Right lobe of liver (tissue), 6 donors: ENCODE measurements at regions not wholly inside any gene's neighbourhood (a gene's known extent, or its start where the extent isn't known, plus 50 kb on each side); places are given as distances from the start of the nearest gene placed in this dataset.
A peak's percentile ranks its signal among the peaks of the same experiment; 100 is the strongest.

Source experiments
- ATAC-seq, 4 donors: fragments of 200-7000 bp; cut with Tn5 transposase; one replicate each; pipeline ENCODE4 v1.9.1; 2020; ENCODE audit warnings: mild to moderate bottlenecking in 4 of 4, moderate library complexity in 4 of 4
- DNase-seq, 3 donors: peaks; one replicate each; pipeline ENCODE4 v3.0.0-alpha.2; 2020
- H3K27ac ChIP-seq, 3 donors: fragments of 200-600 bp; one replicate each; pipeline ENCODE4 v1.8.0; 2022
- H3K27me3 ChIP-seq, 2 donors: fragments of 200-600 bp; one replicate each; pipeline ENCODE4 v1.8.0; 2022
- H3K36me3 ChIP-seq, 4 donors: fragments of 200-600 bp; sonication (generic) in 1 of 4; one replicate each; pipeline versions ENCODE4 v1.5.1 to v1.8.0; 2017 to 2022; ENCODE audit warnings: control low read depth in 1 of 4
- H3K4me1 ChIP-seq, 4 donors: fragments of 200-600 bp; sonication (generic) in 1 of 4; one replicate each; pipeline versions ENCODE4 v1.5.1 to v1.8.0; 2017 to 2022; ENCODE audit warnings: control low read depth in 1 of 4
- H3K4me3 ChIP-seq, 3 donors: fragments of 200-600 bp; one replicate each; pipeline ENCODE4 v1.8.0; 2022
- H3K9me3 ChIP-seq, 4 donors: fragments of 200-600 bp; sonication (generic) in 1 of 4; one replicate each; pipeline versions ENCODE4 v1.5.1 to v1.8.0; 2017 to 2022; ENCODE audit warnings: control low read depth in 1 of 4
- POLR2A ChIP-seq: fragments of 450-650 bp; IDR thresholded peaks from one replicate; pipeline ENCODE4 v1.6.1; 2017; ENCODE audit warnings: antibody characterized with exemption, mild to moderate bottlenecking
- WGBS: methylation state at CpG from one replicate; pipeline ENCODE4 v1.1.6; 2018; ENCODE audit warnings: low coverage, low lambda C conversion rate; ENCODE audit not compliant: insufficient coverage; ENCODE audit errors: missing lambda C conversion rate; 5-methylcytosine and 5-hydroxymethylcytosine counted together
- intact Hi-C, 2 donors: fragments of 100-400 bp; cut with DNase I; formaldehyde crosslinking; loops; one replicate each; pipeline versions ENCODE4 v1.11.2 to v1.14.1; 2022
- TF ChIP-seq, protein P1 (sequence below), 4 donors: fragments of 200-600 bp in 3 of 4; fragments of 450-650 bp in 1 of 4; IDR thresholded peaks; one replicate each; pipeline versions ENCODE4 v1.5.1 to v1.8.0; 2016 to 2022; ENCODE audit warnings: antibody characterized with exemption in 4 of 4, mild to moderate bottlenecking in 2 of 4
- donor health status: DM: no; HTN: yes; CAD: no.
- donor health status: DM: no; HTN: no; CAD: no.
- donor health status: DM: no; HTN: no; CAD: no.
- donor health status: DM: no; HTN: yes; CAD: no.
- donor health status: DM: no; HTN: yes; CAD: no.

DNA sequence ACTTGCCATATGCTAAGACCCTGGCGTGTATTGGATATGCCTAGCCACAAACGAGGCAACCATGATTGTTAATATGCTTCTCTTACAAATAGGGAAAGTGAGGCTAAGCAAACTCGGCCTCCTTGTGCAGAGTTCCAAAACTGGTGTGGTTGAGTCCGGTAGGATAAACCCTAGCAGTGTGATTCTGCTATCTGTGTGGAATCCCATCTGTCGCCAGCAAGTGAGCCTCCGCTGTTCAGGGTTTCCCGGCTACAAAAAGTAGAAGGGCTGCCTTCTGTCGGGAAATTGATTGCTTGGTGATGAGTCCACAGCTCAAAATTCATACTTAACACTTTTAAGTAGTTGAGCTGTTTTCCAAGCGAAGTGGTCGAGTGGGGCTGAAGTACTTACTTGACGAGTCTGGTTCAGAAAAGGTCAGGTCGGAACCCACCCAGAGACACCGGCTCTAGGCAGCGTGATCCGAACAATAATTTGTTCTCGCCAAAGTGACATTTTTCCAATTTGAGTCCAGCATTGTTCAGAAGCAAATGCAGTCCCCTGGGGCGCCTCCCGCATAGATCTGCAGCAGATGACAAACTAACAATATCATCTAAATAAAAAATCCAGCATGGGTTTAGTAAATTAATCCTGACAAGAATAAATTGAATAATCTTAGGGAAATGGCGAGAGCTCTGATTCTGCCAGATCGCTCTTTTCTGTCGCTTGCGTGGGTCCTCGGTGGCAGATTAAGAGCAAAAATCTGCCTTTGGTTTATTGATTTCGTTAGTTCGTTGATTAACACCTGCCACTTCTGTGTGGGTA lies 686.7 kb upstream of the RBFOX1 start:
- intact Hi-C loops = no loop called here
- ATAC-seq (no peak), DNase-seq (no peak)
- H3K9me3 ChIP-seq = no peaks in the 10 kb centered on the region
- TF ChIP-seq, protein P1, sequence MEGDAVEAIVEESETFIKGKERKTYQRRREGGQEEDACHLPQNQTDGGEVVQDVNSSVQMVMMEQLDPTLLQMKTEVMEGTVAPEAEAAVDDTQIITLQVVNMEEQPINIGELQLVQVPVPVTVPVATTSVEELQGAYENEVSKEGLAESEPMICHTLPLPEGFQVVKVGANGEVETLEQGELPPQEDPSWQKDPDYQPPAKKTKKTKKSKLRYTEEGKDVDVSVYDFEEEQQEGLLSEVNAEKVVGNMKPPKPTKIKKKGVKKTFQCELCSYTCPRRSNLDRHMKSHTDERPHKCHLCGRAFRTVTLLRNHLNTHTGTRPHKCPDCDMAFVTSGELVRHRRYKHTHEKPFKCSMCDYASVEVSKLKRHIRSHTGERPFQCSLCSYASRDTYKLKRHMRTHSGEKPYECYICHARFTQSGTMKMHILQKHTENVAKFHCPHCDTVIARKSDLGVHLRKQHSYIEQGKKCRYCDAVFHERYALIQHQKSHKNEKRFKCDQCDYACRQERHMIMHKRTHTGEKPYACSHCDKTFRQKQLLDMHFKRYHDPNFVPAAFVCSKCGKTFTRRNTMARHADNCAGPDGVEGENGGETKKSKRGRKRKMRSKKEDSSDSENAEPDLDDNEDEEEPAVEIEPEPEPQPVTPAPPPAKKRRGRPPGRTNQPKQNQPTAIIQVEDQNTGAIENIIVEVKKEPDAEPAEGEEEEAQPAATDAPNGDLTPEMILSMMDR (IDR thresholded peaks at IDR 0.05) = no peak
- TF ChIP-seq POLR2A = no peak
- H3K27me3 ChIP-seq = no peaks in the 10 kb centered on the region
- 57% methylated on average over 19 of the region's 25 CpGs for WGBS
- H3K4me1 ChIP-seq = no peaks in the 10 kb centered on the region
- H3K36me3 ChIP-seq = no peaks in the 10 kb centered on the region
- no peak overlapping the region for H3K27ac ChIP-seq
- H3K4me3 ChIP-seq = no peak overlapping the region

DNA sequence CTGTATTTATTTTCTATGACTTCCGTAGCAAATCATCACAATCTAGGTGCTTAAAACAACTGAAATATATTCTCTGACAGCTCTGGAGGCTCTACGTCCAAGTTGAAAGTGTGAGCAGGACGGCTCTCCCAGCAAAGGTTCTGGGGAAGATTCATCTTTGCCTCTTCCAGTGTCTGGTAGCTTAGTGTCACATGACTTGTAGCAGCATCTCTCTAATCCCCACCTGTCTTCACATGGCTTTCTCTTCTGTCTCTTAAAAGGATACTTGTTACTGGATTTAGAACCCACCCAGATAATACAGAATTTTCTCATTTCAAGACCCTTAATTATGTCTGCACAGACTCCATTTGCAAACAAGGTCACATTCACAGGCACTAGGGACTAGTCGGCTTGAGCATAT lies 687.7 kb upstream of the RBFOX1 start:
- Histone ChIP-seq H3K9me3 (no peaks in the 10 kb centered on the region), H3K27ac (no peak overlapping the region), H3K4me1 (no peaks in the 10 kb centered on the region), H3K4me3 (no peak overlapping the region), H3K27me3 (no peaks in the 10 kb centered on the region), H3K36me3 (no peaks in the 10 kb centered on the region)
- ATAC-seq = no peak
- 24% methylated on average over 4 of the region's 4 CpGs for WGBS
- DNase-seq = no peak
- no peak for TF ChIP-seq POLR2A
- TF ChIP-seq, protein P1 (IDR thresholded peaks at IDR 0.05) = no peak
- intact Hi-C loops = no loop called here

DNA sequence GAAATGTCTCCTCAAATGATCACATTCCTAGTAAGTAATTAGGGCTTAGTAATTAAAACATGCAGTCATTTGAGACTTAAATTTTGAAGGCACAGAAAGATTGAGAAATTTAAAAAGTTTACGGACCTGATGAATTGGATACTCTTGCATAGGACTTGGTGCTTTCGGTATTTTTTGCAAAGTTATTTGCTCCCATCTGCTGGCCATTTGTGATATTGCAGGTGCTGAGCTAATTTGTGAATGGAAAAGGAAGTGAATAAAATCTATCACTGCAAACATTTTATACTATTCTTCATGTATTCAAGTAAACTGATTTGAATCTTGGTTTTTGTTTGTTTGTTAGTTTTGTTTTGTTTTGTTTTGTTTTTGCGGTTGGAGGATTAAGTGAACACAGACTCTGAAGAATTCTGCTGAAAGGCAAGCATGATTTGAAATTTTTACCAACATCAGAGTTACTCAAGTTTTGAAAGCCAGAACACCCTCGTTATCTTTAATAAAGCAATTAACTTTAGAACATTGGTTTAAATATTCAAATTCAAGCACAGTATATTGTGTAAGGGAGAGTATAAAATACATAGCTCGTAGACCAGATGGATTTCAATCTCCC lies 689.5 kb upstream of the RBFOX1 start:
- H3K4me3 ChIP-seq = no peak overlapping the region
- 8% methylated on average over 5 of the region's 5 CpGs for WGBS
- TF ChIP-seq, protein P1 (IDR thresholded peaks at IDR 0.05) = peak; percentile 80 to 88 (median 82)
- TF ChIP-seq POLR2A = no peak
- intact Hi-C loops = no loop called here
- no peaks in the 10 kb centered on the region for H3K27me3 ChIP-seq
- H3K4me1 ChIP-seq = no peaks in the 10 kb centered on the region
- no peaks in the 10 kb centered on the region for H3K36me3 ChIP-seq
- DNase-seq (no peak), ATAC-seq (peak; percentile 60 to 80 (median 68))
- H3K9me3 ChIP-seq = no peaks in the 10 kb centered on the region
- no peak overlapping the region for H3K27ac ChIP-seq

DNA sequence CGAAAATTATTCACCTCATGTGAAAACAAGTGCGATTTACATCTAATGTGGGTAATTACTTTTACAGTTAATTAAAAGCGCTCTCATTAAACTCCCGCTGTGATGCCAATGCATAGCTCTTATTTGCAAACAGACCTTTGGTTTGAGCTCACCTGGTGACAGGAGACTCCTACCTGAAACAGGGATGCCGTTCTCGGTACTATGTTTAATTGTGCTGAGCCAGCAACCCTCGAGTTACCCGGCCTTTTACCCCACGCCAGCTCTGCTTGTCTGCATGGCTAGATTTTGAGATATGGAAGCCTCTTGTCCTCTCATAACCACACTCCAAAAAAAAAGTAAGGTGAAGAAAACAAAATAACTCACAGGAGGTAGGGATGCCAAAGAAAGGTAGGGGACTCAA lies 690.4 kb upstream of the RBFOX1 start:
- Histone ChIP-seq H3K27me3 (no peaks in the 10 kb centered on the region), H3K4me3 (no peak overlapping the region), H3K27ac (no peak overlapping the region), H3K9me3 (no peaks in the 10 kb centered on the region), H3K36me3 (no peaks in the 10 kb centered on the region), H3K4me1 (no peaks in the 10 kb centered on the region)
- 4% methylated on average over 9 of the region's 9 CpGs for WGBS
- TF ChIP-seq POLR2A = no peak
- TF ChIP-seq, protein P1 (IDR thresholded peaks at IDR 0.05) = no peak
- intact Hi-C loops = no loop called here
- ATAC-seq = no peak
- no peak for DNase-seq
